HG03139 (cell line): ENCODE measurements at regions not wholly inside any gene's neighbourhood (a gene's known extent, or its start where the extent isn't known, plus 50 kb on each side); places are given as distances from the start of the nearest gene placed in this dataset.

Experiments
- ATAC-seq: cut with Tn5 transposase; IDR thresholded peaks from one replicate; pipeline ENCODE4 v1.9.1; 2021; ENCODE audit not compliant: unreplicated experiment

- no peak for ATAC-seq
Observed at GRCh38 chr9:129275626-129276247, 97.7 kb upstream of the IER5L start.

- ATAC-seq: no peak
Observed at GRCh38 chr9:129273941-129274684, 96.1 kb upstream of the IER5L start.

GRCh38 chr9:129273136-129273895 is 95.3 kb upstream of the IER5L start:
- no peak for ATAC-seq

- ATAC-seq: no peak
Observed at GRCh38 chr9:129272348-129273025, 94.4 kb upstream of the IER5L start.

GRCh38 chr9:129270903-129271431 is 92.9 kb upstream of the IER5L start:
- ATAC-seq: no peak

- ATAC-seq: peak; percentile 65
Observed at GRCh38 chr9:129270205-129270604, 92.1 kb upstream of the IER5L start.

- ATAC-seq: no peak
Observed at GRCh38 chr9:129267141-129267540, 89.1 kb upstream of the IER5L start.

GRCh38 chr9:129266536-129266935 is 88.5 kb upstream of the IER5L start:
- no peak for ATAC-seq

GRCh38 chr9:129264388-129264787 is 86.3 kb upstream of the IER5L start:
- ATAC-seq: no peak

- no peak for ATAC-seq
Observed at GRCh38 chr9:129263836-129264235, 85.8 kb upstream of the IER5L start.

GRCh38 chr9:129262261-129262660 is 84.2 kb upstream of the IER5L start:
- no peak for ATAC-seq

- no peak for ATAC-seq
Observed at GRCh38 chr9:129259375-129259774, 81.3 kb upstream of the IER5L start.

- ATAC-seq: no peak
Observed at GRCh38 chr9:129258823-129259301, 80.8 kb upstream of the IER5L start.

- no peak for ATAC-seq
Observed at GRCh38 chr9:129258124-129258822, 80.2 kb upstream of the IER5L start.

GRCh38 chr9:129256959-129257713 is 79.1 kb upstream of the IER5L start:
- no peak for ATAC-seq

GRCh38 chr9:129254566-129255287 is 76.7 kb upstream of the IER5L start:
- no peak for ATAC-seq

GRCh38 chr9:129253803-129254381 is 75.8 kb upstream of the IER5L start:
- no peak for ATAC-seq

GRCh38 chr9:129252937-129253802 is 75.1 kb upstream of the IER5L start:
- no peak for ATAC-seq
